Endodermal cell (in vitro differentiated cells): ENCODE measurements at regions not wholly inside any gene's neighbourhood (a gene's known extent, or its start where the extent isn't known, plus 50 kb on each side); places are given as distances from the start of the nearest gene placed in this dataset.

Experiments used
- DNase-seq: peaks from one replicate; pipeline ENCODE4 v3.0.0-alpha.2; 2017
- H3K27ac ChIP-seq: 2 replicates; pipeline ENCODE4 v1.5.1; 2013; ENCODE audit warnings: mild to moderate bottlenecking, low read depth, low read length, moderate library complexity
- H3K27me3 ChIP-seq: 2 replicates; pipeline ENCODE4 v1.6.1; 2013; ENCODE audit warnings: mild to moderate bottlenecking, low read length, moderate library complexity; ENCODE audit not compliant: insufficient read depth, control insufficient read depth, poor library complexity, severe bottlenecking
- H3K36me3 ChIP-seq: 2 replicates; pipeline ENCODE4 v1.7.0; 2013; ENCODE audit warnings: mild to moderate bottlenecking, low read length, moderate library complexity; ENCODE audit not compliant: control insufficient read depth, insufficient read depth
- H3K4me1 ChIP-seq: one replicate; pipeline ENCODE4 v1.7.0; 2013; ENCODE audit warnings: low read length; ENCODE audit not compliant: control insufficient read depth, insufficient read depth
- H3K4me3 ChIP-seq: 2 replicates; pipeline ENCODE4 v1.5.1; 2013; ENCODE audit warnings: mild to moderate bottlenecking, low read length, moderate library complexity
- H3K9ac ChIP-seq: 2 replicates; pipeline ENCODE4 v1.6.1; 2013; ENCODE audit warnings: mild to moderate bottlenecking, low read length, moderate library complexity; ENCODE audit not compliant: poor library complexity, severe bottlenecking; ENCODE audit errors: extremely low read depth
- H3K9me3 ChIP-seq: 2 replicates; pipeline ENCODE4 v1.6.1; 2013; ENCODE audit warnings: mild to moderate bottlenecking, low read length, moderate library complexity; ENCODE audit not compliant: control insufficient read depth
- H3K27ac Mint-ChIP-seq: 2 replicates; pipeline ENCODE4 v1.8.0; 2020; ENCODE audit warnings: mixed read lengths
- H3K27me3 Mint-ChIP-seq: 2 replicates; pipeline ENCODE4 v1.8.0; 2021; ENCODE audit warnings: mild to moderate bottlenecking, mixed read lengths; ENCODE audit not compliant: insufficient read depth
- H3K36me3 Mint-ChIP-seq: 2 replicates; pipeline ENCODE4 v1.8.0; 2020; ENCODE audit warnings: low read depth, mixed read lengths
- H3K4me1 Mint-ChIP-seq: 2 replicates; pipeline ENCODE4 v1.8.0; 2020; ENCODE audit warnings: mixed read lengths
- H3K4me3 Mint-ChIP-seq: 2 replicates; pipeline ENCODE4 v1.8.0; 2020; ENCODE audit warnings: mild to moderate bottlenecking, moderate library complexity, mixed read lengths
- H3K9me3 Mint-ChIP-seq: 2 replicates; pipeline ENCODE4 v1.8.0; 2020; ENCODE audit warnings: mild to moderate bottlenecking, mixed read lengths
- CTCF ChIP-seq: fragments of 200-600 bp; sonication (generic); conservative IDR thresholded peaks from 2 replicates; pipeline ENCODE4 v1.5.0; 2021; ENCODE audit warnings: antibody characterized with exemption, mild to moderate bottlenecking
- WGBS, 2 experiments: methylation state at CpG; one replicate each; pipeline versions ENCODE4 v1.1.5 to v1.1.7; 2013; ENCODE audit warnings: missing lambda C conversion rate in 2 of 2, mixed read lengths in 1 of 2; ENCODE audit not compliant: insufficient coverage in 1 of 2, insufficient read length in 1 of 2; 5-methylcytosine and 5-hydroxymethylcytosine counted together

GRCh38 chr2:220394433-220394832, 767.0 kb downstream of the SLC4A3 start:
- no peak overlapping the region for H3K9ac ChIP-seq
- Mint-ChIP-seq H3K27ac (no peak overlapping the region), H3K27me3 (no peaks in the 10 kb centered on the region), H3K4me1 (no peaks in the 10 kb centered on the region), H3K36me3 (no peaks in the 10 kb centered on the region), H3K9me3 (peaks cover 2% of the 10 kb centered on the region), H3K4me3 (no peak overlapping the region)
- no peaks in the 10 kb centered on the region for H3K4me1 ChIP-seq
- no peak for DNase-seq
- no peaks in the 10 kb centered on the region for H3K27me3 ChIP-seq
- no peak for TF ChIP-seq CTCF
- H3K36me3 ChIP-seq = no peaks in the 10 kb centered on the region
- no peak overlapping the region for H3K4me3 ChIP-seq
- H3K27ac ChIP-seq = no peak overlapping the region
- no peaks in the 10 kb centered on the region for H3K9me3 ChIP-seq

- no peak for TF ChIP-seq CTCF
These were observed 768.9 kb downstream of the SLC4A3 start for GRCh38 chr2:220396287-220396686.

GRCh38 chr2:220410296-220410695, 782.9 kb downstream of the SLC4A3 start:
- H3K9me3 Mint-ChIP-seq = peaks cover 67% of the 10 kb centered on the region

More at GRCh38 chr2:220396287-220396686, 768.9 kb downstream of the SLC4A3 start:
- Histone ChIP-seq H3K4me3 (no peak overlapping the region), H3K36me3 (no peaks in the 10 kb centered on the region), H3K27ac (no peak overlapping the region), H3K9ac (no peak overlapping the region), H3K27me3 (no peaks in the 10 kb centered on the region), H3K9me3 (peaks cover 12% of the 10 kb centered on the region), H3K4me1 (no peaks in the 10 kb centered on the region)
- H3K4me3 Mint-ChIP-seq = no peak overlapping the region
- no peak for DNase-seq
- no peaks in the 10 kb centered on the region for H3K27me3 Mint-ChIP-seq
- 76% methylated on average over 4 of the region's 4 CpGs; no CpG with 5 or more reads in 1 of the 2 experiments for WGBS, 2 experiments
- H3K36me3 Mint-ChIP-seq = peaks cover 2% of the 10 kb centered on the region
- H3K27ac Mint-ChIP-seq = no peak overlapping the region
- peaks cover 7% of the 10 kb centered on the region for H3K9me3 Mint-ChIP-seq
- H3K4me1 Mint-ChIP-seq = no peaks in the 10 kb centered on the region

More at GRCh38 chr2:220410296-220410695, 782.9 kb downstream of the SLC4A3 start:
- Histone ChIP-seq H3K9ac (no peak overlapping the region), H3K27me3 (no peaks in the 10 kb centered on the region), H3K36me3 (no peaks in the 10 kb centered on the region), H3K4me1 (no peaks in the 10 kb centered on the region), H3K4me3 (no peak overlapping the region), H3K27ac (no peak overlapping the region), H3K9me3 (peaks cover 10% of the 10 kb centered on the region)
- no peaks in the 10 kb centered on the region for H3K27me3 Mint-ChIP-seq
- DNase-seq = no peak
- H3K4me1 Mint-ChIP-seq = peaks cover 11% of the 10 kb centered on the region
- no peak for TF ChIP-seq CTCF
- H3K4me3 Mint-ChIP-seq = no peak overlapping the region
- WGBS, 2 experiments = 45% methylated on average over 1 of the region's 1 CpG; no CpG with 5 or more reads in 1 of the 2 experiments
- H3K27ac Mint-ChIP-seq = no peak overlapping the region
- peaks cover 21% of the 10 kb centered on the region for H3K36me3 Mint-ChIP-seq
